ENCODE measurements at regions not wholly inside any gene's neighbourhood (a gene's known extent, or its start where the extent isn't known, plus 50 kb on each side); places are given as distances from the start of the nearest gene placed in this dataset.
"Not testable (repeated sequence)": the region's sequence is repeated elsewhere in the genome, so short reads cannot be mapped to it uniquely, and the experiment has no call there.

- TF ChIP-seq CTCF (conservative IDR thresholded peaks at IDR 0.05; ENCODE audit: low read length) = no peak
- no peak for DNase-seq (ENCODE audit: low read depth)
- no peak overlapping the region for H3K4me3 ChIP-seq (ENCODE audit: low read length)
These were observed 64.4 kb upstream of the CFAP126 start for GRCh38 chr1:161432091-161432490.

- no peak for TF ChIP-seq CTCF (conservative IDR thresholded peaks at IDR 0.05; ENCODE audit: low read length)
- DNase-seq (ENCODE audit: low read depth) = peak; percentile 34
- H3K4me3 ChIP-seq (ENCODE audit: low read length) = no peak overlapping the region
These were observed 60.2 kb upstream of the CFAP126 start for GRCh38 chr1:161427733-161428516.

GRCh38 chr1:161422914-161423313 lies 55.2 kb upstream of the CFAP126 start:
- DNase-seq (ENCODE audit: low read depth); H3K4me3 ChIP-seq (ENCODE audit: low read length): not testable (repeated sequence)

- no peak overlapping the region for H3K4me3 ChIP-seq (ENCODE audit: low read length)
- TF ChIP-seq CTCF (conservative IDR thresholded peaks at IDR 0.05; ENCODE audit: low read length) = no peak
- no peak for DNase-seq (ENCODE audit: low read depth)
These were observed 53.8 kb upstream of the CFAP126 start for GRCh38 chr1:161421456-161421855.

- no peak for TF ChIP-seq CTCF (conservative IDR thresholded peaks at IDR 0.05; ENCODE audit: low read length)
- no peak overlapping the region for H3K4me3 ChIP-seq (ENCODE audit: low read length)
- no peak for DNase-seq (ENCODE audit: low read depth)
These were observed 53.2 kb upstream of the CFAP126 start for GRCh38 chr1:161420763-161421455.

- H3K4me3 ChIP-seq (ENCODE audit: low read length); DNase-seq (ENCODE audit: low read depth): not testable (repeated sequence)
These were observed 49.9 kb upstream of the CFAP126 start for GRCh38 chr1:161417536-161417935.

Data from AG10803 (cell line).